Effector memory CD4-positive, alpha-beta T cell (primary cell): ENCODE measurements at regions not wholly inside any gene's neighbourhood (a gene's known extent, or its start where the extent isn't known, plus 50 kb on each side); places are given as distances from the start of the nearest gene placed in this dataset.

ENCODE experiments used
- DNase-seq, 3 donors: peaks; one replicate each; pipeline ENCODE4 v3.0.0-alpha.2; 2020
- H3K27ac ChIP-seq: 2 replicates; pipeline ENCODE4 v1.7.0; 2013; ENCODE audit warnings: mild to moderate bottlenecking, low read length, moderate library complexity; ENCODE audit not compliant: insufficient read depth, poor library complexity, severe bottlenecking
- H3K27me3 ChIP-seq: replicated peaks from 2 replicates; pipeline ENCODE4 v1.7.0; 2013; ENCODE audit warnings: mild to moderate bottlenecking, low read length; ENCODE audit not compliant: insufficient read depth, control insufficient read depth, poor library complexity, severe bottlenecking
- H3K36me3 ChIP-seq: 2 replicates; pipeline ENCODE4 v1.7.0; 2013; ENCODE audit warnings: mild to moderate bottlenecking, low read length, moderate library complexity; ENCODE audit not compliant: control insufficient read depth, insufficient read depth
- H3K4me1 ChIP-seq: 2 replicates; pipeline ENCODE4 v1.7.0; 2013; ENCODE audit warnings: low read length, mild to moderate bottlenecking; ENCODE audit not compliant: control insufficient read depth, insufficient read depth, poor library complexity, severe bottlenecking
- H3K4me3 ChIP-seq: 2 replicates; pipeline ENCODE4 v1.7.0; 2013; ENCODE audit warnings: low read length, low read depth, mild to moderate bottlenecking; ENCODE audit not compliant: insufficient read depth, poor library complexity, severe bottlenecking
- H3K9me3 ChIP-seq: 2 replicates; pipeline ENCODE4 v1.7.0; 2013; ENCODE audit warnings: mild to moderate bottlenecking, low read length, moderate library complexity; ENCODE audit not compliant: control insufficient read depth

DNA sequence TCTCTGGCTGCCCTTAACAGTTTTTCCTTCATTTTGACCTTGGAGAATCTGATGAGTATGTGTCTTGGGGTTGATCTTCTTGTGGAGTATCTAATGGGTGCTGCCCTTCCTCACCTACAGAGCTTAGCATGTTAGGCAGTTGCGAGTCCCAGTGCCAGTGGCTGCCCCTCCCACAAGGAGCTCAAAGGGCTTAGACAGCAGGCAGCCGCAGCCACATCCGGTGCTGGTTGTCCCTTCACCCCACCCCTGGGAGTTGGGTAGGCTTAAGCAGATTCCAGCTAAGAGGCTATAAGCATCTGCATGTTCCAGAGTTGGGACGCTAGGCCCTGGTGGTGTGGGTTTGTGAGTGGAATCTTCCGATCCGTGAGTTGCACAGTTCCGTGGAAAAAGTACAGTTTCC is 322.1 kb upstream of the ARX start:
- H3K4me1 ChIP-seq = no peaks in the 10 kb centered on the region

GRCh38 chrX:25300994-25301393 is 285.2 kb upstream of the ARX start:
- no peak for DNase-seq
- Histone ChIP-seq H3K9me3 (no peaks in the 10 kb centered on the region), H3K36me3 (no peaks in the 10 kb centered on the region), H3K4me3 (no peak overlapping the region), H3K27me3 (no peaks in the 10 kb centered on the region), H3K27ac (no peak overlapping the region), H3K4me1 (no peaks in the 10 kb centered on the region)

More for the DNA sequence above, 322.1 kb upstream of the ARX start:
- H3K36me3 ChIP-seq = no peaks in the 10 kb centered on the region
- H3K27ac ChIP-seq = no peak overlapping the region
- no peaks in the 10 kb centered on the region for H3K9me3 ChIP-seq
- no peak for DNase-seq
- no peaks in the 10 kb centered on the region for H3K27me3 ChIP-seq
- no peak overlapping the region for H3K4me3 ChIP-seq

DNA sequence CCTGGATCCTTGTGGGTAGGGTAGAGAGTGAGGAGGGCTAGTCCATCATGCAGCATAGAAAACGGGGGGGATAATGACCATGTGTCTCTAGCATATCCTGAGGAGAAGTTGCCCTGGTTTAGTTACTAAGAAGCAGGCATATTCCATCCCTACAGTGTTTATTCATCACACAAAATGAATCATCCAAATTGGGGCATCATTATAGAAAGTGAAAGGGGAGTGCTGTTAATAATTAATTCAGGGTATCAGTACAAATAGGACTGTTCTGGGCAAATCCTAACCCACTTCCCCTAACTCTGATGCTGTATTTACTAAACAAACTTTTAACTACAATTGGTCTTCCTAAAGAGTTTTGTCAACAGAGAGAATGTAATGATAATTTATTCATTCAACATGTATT is 281.1 kb upstream of the ARX start:
- Histone ChIP-seq H3K9me3 (no peaks in the 10 kb centered on the region), H3K4me1 (no peaks in the 10 kb centered on the region), H3K27ac (no peak overlapping the region), H3K27me3 (no peaks in the 10 kb centered on the region), H3K4me3 (no peak overlapping the region), H3K36me3 (no peaks in the 10 kb centered on the region)
- no peak for DNase-seq

DNA sequence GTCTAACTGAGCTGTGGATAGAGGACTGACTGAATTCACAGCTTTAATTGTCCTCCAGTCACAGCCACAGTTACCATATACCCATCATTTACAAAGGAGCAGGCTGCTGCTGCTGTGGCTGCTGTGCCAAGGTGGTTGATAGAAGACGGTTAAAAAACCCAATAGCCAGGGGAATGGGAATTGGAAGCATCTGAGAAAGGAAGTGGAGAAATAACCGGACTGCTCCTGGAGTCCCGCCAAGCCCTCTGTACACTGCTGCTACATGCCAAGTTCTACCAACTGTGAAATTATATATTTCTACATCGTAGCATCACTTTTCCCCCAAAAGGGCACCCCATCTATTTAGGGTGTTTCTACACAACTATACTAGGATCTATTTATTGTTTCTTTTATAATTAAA is 279.7 kb upstream of the ARX start:
- Histone ChIP-seq H3K27ac (no peak overlapping the region), H3K27me3 (no peaks in the 10 kb centered on the region), H3K4me1 (no peaks in the 10 kb centered on the region), H3K4me3 (no peak overlapping the region), H3K36me3 (no peaks in the 10 kb centered on the region), H3K9me3 (no peaks in the 10 kb centered on the region)
- DNase-seq = no peak

GRCh38 chrX:25290132-25290531 is 274.4 kb upstream of the ARX start:
- Histone ChIP-seq H3K27me3 (no peaks in the 10 kb centered on the region), H3K4me1 (no peaks in the 10 kb centered on the region), H3K27ac (no peak overlapping the region), H3K9me3 (no peaks in the 10 kb centered on the region), H3K4me3 (no peak overlapping the region), H3K36me3 (no peaks in the 10 kb centered on the region)
- no peak for DNase-seq

DNA sequence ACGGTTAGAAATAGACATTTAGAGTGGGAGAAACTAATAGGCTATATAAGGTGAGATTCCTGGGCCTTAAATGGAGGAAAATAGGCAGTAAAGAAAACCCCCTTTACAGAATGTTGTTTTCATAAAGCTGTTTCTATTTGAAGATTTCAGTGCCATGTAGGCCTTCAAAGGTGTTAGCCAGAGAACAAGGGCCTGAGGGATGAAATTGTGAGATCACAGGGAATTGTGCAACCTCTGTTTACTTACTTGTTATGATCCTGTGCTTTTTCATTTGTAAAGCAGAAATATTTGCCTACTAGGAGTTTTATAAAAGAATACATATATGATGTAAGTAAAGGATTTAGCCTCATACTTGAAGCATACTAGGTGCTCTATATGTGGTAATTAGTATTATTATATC is 272.9 kb upstream of the ARX start:
- no peaks in the 10 kb centered on the region for H3K4me1 ChIP-seq
- DNase-seq = no peak
- no peak overlapping the region for H3K4me3 ChIP-seq
- H3K27me3 ChIP-seq = no peaks in the 10 kb centered on the region
- H3K27ac ChIP-seq = no peak overlapping the region
- H3K36me3 ChIP-seq = no peaks in the 10 kb centered on the region
- H3K9me3 ChIP-seq = no peaks in the 10 kb centered on the region

- Histone ChIP-seq H3K9me3 (no peaks in the 10 kb centered on the region), H3K36me3 (no peaks in the 10 kb centered on the region), H3K4me1 (no peaks in the 10 kb centered on the region), H3K27ac (no peak overlapping the region), H3K4me3 (no peak overlapping the region), H3K27me3 (no peaks in the 10 kb centered on the region)
- DNase-seq = no peak
Observed at GRCh38 chrX:25287521-25287920, 271.8 kb upstream of the ARX start.

GRCh38 chrX:25285598-25285997 is 269.8 kb upstream of the ARX start:
- DNase-seq = no peak
- Histone ChIP-seq H3K4me1 (no peaks in the 10 kb centered on the region), H3K27me3 (no peaks in the 10 kb centered on the region), H3K36me3 (no peaks in the 10 kb centered on the region), H3K9me3 (no peaks in the 10 kb centered on the region), H3K4me3 (no peak overlapping the region), H3K27ac (no peak overlapping the region)

GRCh38 chrX:25279510-25279909 is 263.7 kb upstream of the ARX start:
- Histone ChIP-seq H3K27me3 (no peaks in the 10 kb centered on the region), H3K9me3 (no peaks in the 10 kb centered on the region), H3K36me3 (no peaks in the 10 kb centered on the region), H3K4me3 (no peak overlapping the region), H3K4me1 (no peaks in the 10 kb centered on the region), H3K27ac (no peak overlapping the region)
- DNase-seq = no peak

GRCh38 chrX:25278341-25278740 is 262.6 kb upstream of the ARX start:
- H3K9me3 ChIP-seq = no peaks in the 10 kb centered on the region
- no peak overlapping the region for H3K4me3 ChIP-seq
- H3K36me3 ChIP-seq = no peaks in the 10 kb centered on the region
- DNase-seq = no peak
- H3K4me1 ChIP-seq = no peaks in the 10 kb centered on the region
- H3K27me3 ChIP-seq = no peaks in the 10 kb centered on the region
- no peak overlapping the region for H3K27ac ChIP-seq

DNA sequence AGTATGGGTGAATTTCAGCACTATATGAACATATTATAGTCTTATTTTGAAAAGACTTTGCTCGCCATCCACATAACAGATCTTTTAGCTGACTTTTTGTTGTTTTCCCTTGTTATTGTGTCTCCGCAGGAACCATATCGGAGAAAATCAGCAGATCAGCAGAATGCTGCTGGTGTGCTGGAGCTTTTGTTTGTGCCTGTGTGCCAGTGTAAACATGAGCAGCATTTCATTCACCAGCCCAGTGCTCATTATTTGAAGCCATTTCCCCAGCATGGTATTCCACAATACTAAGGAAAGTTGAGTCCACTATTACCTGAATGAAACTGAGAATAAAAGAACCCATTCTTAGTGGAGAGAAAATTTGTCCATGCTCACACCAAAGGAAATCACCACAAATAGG is 261.8 kb upstream of the ARX start:
- Histone ChIP-seq H3K27ac (no peak overlapping the region), H3K36me3 (no peaks in the 10 kb centered on the region)
- DNase-seq = no peak

More for the DNA sequence above, 261.8 kb upstream of the ARX start:
- H3K9me3 ChIP-seq = no peaks in the 10 kb centered on the region
- H3K4me3 ChIP-seq = no peak overlapping the region
- no peaks in the 10 kb centered on the region for H3K27me3 ChIP-seq
- no peaks in the 10 kb centered on the region for H3K4me1 ChIP-seq
